Right lobe of liver (tissue), 6 donors: ENCODE measurements at regions not wholly inside any gene's neighbourhood (a gene's known extent, or its start where the extent isn't known, plus 50 kb on each side); places are given as distances from the start of the nearest gene placed in this dataset.

ENCODE experiments used
- ATAC-seq, 4 donors: fragments of 200-7000 bp; cut with Tn5 transposase; one replicate each; pipeline ENCODE4 v1.9.1; 2020; ENCODE audit warnings: mild to moderate bottlenecking in 4 of 4, moderate library complexity in 4 of 4
- DNase-seq, 3 donors: peaks; one replicate each; pipeline ENCODE4 v3.0.0-alpha.2; 2020
- H3K27ac ChIP-seq, 3 donors: fragments of 200-600 bp; one replicate each; pipeline ENCODE4 v1.8.0; 2022
- H3K27me3 ChIP-seq, 2 donors: fragments of 200-600 bp; one replicate each; pipeline ENCODE4 v1.8.0; 2022
- H3K36me3 ChIP-seq, 4 donors: fragments of 200-600 bp; sonication (generic) in 1 of 4; one replicate each; pipeline versions ENCODE4 v1.5.1 to v1.8.0; 2017 to 2022; ENCODE audit warnings: control low read depth in 1 of 4
- H3K4me1 ChIP-seq, 4 donors: fragments of 200-600 bp; sonication (generic) in 1 of 4; one replicate each; pipeline versions ENCODE4 v1.5.1 to v1.8.0; 2017 to 2022; ENCODE audit warnings: control low read depth in 1 of 4
- H3K4me3 ChIP-seq, 3 donors: fragments of 200-600 bp; one replicate each; pipeline ENCODE4 v1.8.0; 2022
- H3K9me3 ChIP-seq, 4 donors: fragments of 200-600 bp; sonication (generic) in 1 of 4; one replicate each; pipeline versions ENCODE4 v1.5.1 to v1.8.0; 2017 to 2022; ENCODE audit warnings: control low read depth in 1 of 4
- CTCF ChIP-seq, 4 donors: fragments of 200-600 bp in 3 of 4; fragments of 450-650 bp in 1 of 4; IDR thresholded peaks; one replicate each; pipeline versions ENCODE4 v1.5.1 to v1.8.0; 2016 to 2022; ENCODE audit warnings: antibody characterized with exemption in 4 of 4, mild to moderate bottlenecking in 2 of 4
- POLR2A ChIP-seq: fragments of 450-650 bp; IDR thresholded peaks from one replicate; pipeline ENCODE4 v1.6.1; 2017; ENCODE audit warnings: antibody characterized with exemption, mild to moderate bottlenecking
- WGBS: methylation state at CpG from one replicate; pipeline ENCODE4 v1.1.6; 2018; ENCODE audit warnings: low coverage, low lambda C conversion rate; ENCODE audit not compliant: insufficient coverage; ENCODE audit errors: missing lambda C conversion rate; 5-methylcytosine and 5-hydroxymethylcytosine counted together
- intact Hi-C, 2 donors: fragments of 100-400 bp; cut with DNase I; formaldehyde crosslinking; loops; one replicate each; pipeline versions ENCODE4 v1.11.2 to v1.14.1; 2022
- donor health status: DM: no; HTN: yes; CAD: no.
- donor health status: DM: no; HTN: no; CAD: no.
- donor health status: DM: no; HTN: no; CAD: no.
- donor health status: DM: no; HTN: yes; CAD: no.
- donor health status: DM: no; HTN: yes; CAD: no.

GRCh38 chr3:95775486-95776094 is 1038.8 kb upstream of the EPHA6 start:
- DNase-seq (no peak), ATAC-seq (no peak)
- Histone ChIP-seq H3K27me3 (no peaks in the 10 kb centered on the region), H3K9me3 (no peaks in the 10 kb centered on the region), H3K4me1 (no peaks in the 10 kb centered on the region), H3K4me3 (no peak overlapping the region), H3K27ac (no peak overlapping the region), H3K36me3 (no peaks in the 10 kb centered on the region)
- intact Hi-C loops = no loop called here
- 56% methylated on average over 5 of the region's 5 CpGs for WGBS
- TF ChIP-seq CTCF (IDR thresholded peaks at IDR 0.05) (no peak), POLR2A (no peak)

DNA sequence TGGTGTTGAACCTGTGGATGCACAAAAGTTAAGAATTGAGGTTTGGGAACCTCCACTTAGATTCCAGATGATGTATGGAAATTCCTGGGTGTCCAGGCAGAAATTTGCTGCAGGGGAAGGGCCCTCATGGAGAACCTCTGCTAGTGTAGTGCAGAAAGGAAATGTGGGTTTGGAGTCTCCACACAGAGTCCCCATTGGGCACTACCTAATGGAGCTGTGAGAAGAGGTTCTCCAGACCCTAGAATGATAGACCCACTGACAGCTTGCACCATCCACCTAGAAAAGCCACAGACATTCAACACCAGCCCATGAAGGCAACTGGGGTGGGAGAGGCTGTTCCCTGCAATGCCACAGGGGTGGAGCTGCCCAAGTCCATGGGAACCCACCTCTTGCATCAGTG is 1032.8 kb upstream of the EPHA6 start:
- TF ChIP-seq POLR2A = no peak
- no peak for TF ChIP-seq CTCF (IDR thresholded peaks at IDR 0.05)
- DNase-seq (no peak), ATAC-seq (no peak)
- H3K36me3 ChIP-seq = no peaks in the 10 kb centered on the region
- H3K4me3 ChIP-seq = no peak overlapping the region
- no peaks in the 10 kb centered on the region for H3K4me1 ChIP-seq
- H3K27me3 ChIP-seq = no peaks in the 10 kb centered on the region
- no peak overlapping the region for H3K27ac ChIP-seq
- no peaks in the 10 kb centered on the region for H3K9me3 ChIP-seq
- intact Hi-C loops = no loop called here

DNA sequence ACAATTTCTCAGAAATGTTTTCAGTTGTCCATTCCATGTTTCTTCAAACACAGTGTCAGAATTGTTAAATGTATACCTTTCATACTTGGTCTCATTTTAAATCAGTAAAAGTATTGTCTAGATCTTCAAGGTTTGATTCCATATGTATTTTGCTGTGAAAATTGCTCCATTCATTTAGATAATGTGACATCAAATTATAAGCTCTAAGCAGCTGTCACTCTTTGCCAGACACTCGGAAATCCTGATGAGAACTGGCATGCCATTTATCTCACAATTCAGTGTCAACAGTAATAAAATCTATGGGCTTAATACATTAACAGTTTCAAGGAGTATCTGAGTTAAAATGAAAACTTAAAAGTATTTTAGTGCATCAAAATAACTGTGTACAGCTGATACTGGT is 1025.3 kb upstream of the EPHA6 start:
- no peaks in the 10 kb centered on the region for H3K27me3 ChIP-seq
- H3K4me3 ChIP-seq = no peak overlapping the region
- ATAC-seq = no peak
- no peaks in the 10 kb centered on the region for H3K9me3 ChIP-seq
- H3K27ac ChIP-seq = no peak overlapping the region
- no peak for DNase-seq
- intact Hi-C loops = no loop called here
- whole genome bisulfite sequencing = 13% methylated on average over 1 of the region's 1 CpG
- H3K4me1 ChIP-seq = no peaks in the 10 kb centered on the region
- TF ChIP-seq POLR2A = no peak
- no peak for TF ChIP-seq CTCF (IDR thresholded peaks at IDR 0.05)
- no peaks in the 10 kb centered on the region for H3K36me3 ChIP-seq

- WGBS = 42% methylated on average over 2 of the region's 3 CpGs
These were observed 1017.3 kb upstream of the EPHA6 start for GRCh38 chr3:95797081-95797480.

GRCh38 chr3:95798628-95799027 is 1015.8 kb upstream of the EPHA6 start:
- Histone ChIP-seq H3K27me3 (no peaks in the 10 kb centered on the region), H3K4me1 (no peaks in the 10 kb centered on the region), H3K4me3 (no peak overlapping the region), H3K27ac (no peak overlapping the region), H3K9me3 (no peaks in the 10 kb centered on the region), H3K36me3 (no peaks in the 10 kb centered on the region)
- DNase-seq (no peak), ATAC-seq (no peak)
- intact Hi-C loops = no loop called here
- TF ChIP-seq POLR2A = no peak
- TF ChIP-seq CTCF (IDR thresholded peaks at IDR 0.05) = no peak
- 80% methylated on average over 1 of the region's 1 CpG for WGBS

More at GRCh38 chr3:95797081-95797480, 1017.3 kb upstream of the EPHA6 start:
- ATAC-seq (no peak), DNase-seq (no peak)
- Histone ChIP-seq H3K9me3 (no peaks in the 10 kb centered on the region), H3K36me3 (no peaks in the 10 kb centered on the region), H3K27ac (no peak overlapping the region), H3K4me1 (no peaks in the 10 kb centered on the region), H3K4me3 (no peak overlapping the region), H3K27me3 (no peaks in the 10 kb centered on the region)
- no peak for TF ChIP-seq POLR2A
- intact Hi-C loops = no loop called here
